Suprapubic skin (tissue), 4 donors: ENCODE measurements at regions not wholly inside any gene's neighbourhood (a gene's known extent, or its start where the extent isn't known, plus 50 kb on each side); places are given as distances from the start of the nearest gene placed in this dataset.

Experiments used
- DNase-seq, 2 donors: peaks; one replicate each; pipeline ENCODE4 v3.0.0-alpha.2; 2019; ENCODE audit warnings: low spot score in 2 of 2
- H3K27ac ChIP-seq: fragments of 200-600 bp; sonication (generic); one replicate; pipeline ENCODE4 v1.5.1; 2019
- H3K27me3 ChIP-seq: fragments of 200-600 bp; sonication (generic); one replicate; pipeline ENCODE4 v1.5.1; 2019
- H3K36me3 ChIP-seq: fragments of 200-600 bp; sonication (generic); one replicate; pipeline ENCODE4 v1.5.1; 2019
- H3K4me1 ChIP-seq: fragments of 200-600 bp; sonication (generic); one replicate; pipeline ENCODE4 v1.5.1; 2019
- H3K4me3 ChIP-seq: fragments of 200-600 bp; sonication (generic); one replicate; pipeline ENCODE4 v1.5.1; 2019; ENCODE audit warnings: mild to moderate bottlenecking
- H3K9me3 ChIP-seq: fragments of 200-600 bp; sonication (generic); one replicate; pipeline ENCODE4 v1.5.1; 2019
- CTCF ChIP-seq, 2 donors: fragments of 200-600 bp in 1 of 2; fragments of 450-650 bp in 1 of 2; sonication (generic) in 1 of 2; IDR thresholded peaks; one replicate each; pipeline ENCODE4 v1.5.1; 2016 to 2019; ENCODE audit warnings: antibody characterized with exemption in 2 of 2, mild to moderate bottlenecking in 1 of 2, moderate library complexity in 1 of 2
- EP300 ChIP-seq: sonication (generic); formaldehyde crosslinking; IDR thresholded peaks from one replicate; pipeline ENCODE4 v1.6.1; 2017; ENCODE audit warnings: antibody characterized with exemption
- POLR2A ChIP-seq, 2 donors: fragments of 450-650 bp; IDR thresholded peaks; one replicate each; pipeline ENCODE4 v1.6.1; 2017; ENCODE audit warnings: antibody characterized with exemption in 2 of 2, mild to moderate bottlenecking in 2 of 2, moderate library complexity in 2 of 2
- POLR2AphosphoS5 ChIP-seq, 3 donors: sonication (generic); formaldehyde crosslinking; IDR thresholded peaks; one replicate each; pipeline ENCODE4 v1.6.1; 2017; ENCODE audit warnings: antibody characterized with exemption in 3 of 3
- WGBS: methylation state at CpG from one replicate; pipeline ENCODE4 v1.1.5; 2018; 5-methylcytosine and 5-hydroxymethylcytosine counted together

GRCh38 chr12:11549119-11549518 lies 100.4 kb upstream of the ETV6 start:
- no peak for TF ChIP-seq POLR2A (IDR thresholded peaks at IDR 0.05)
- no peak for TF ChIP-seq CTCF (IDR thresholded peaks at IDR 0.05)
- TF ChIP-seq EP300, result no peak
- TF ChIP-seq POLR2AphosphoS5 (IDR thresholded peaks at IDR 0.05), result no peak
- no peaks in the 10 kb centered on the region for H3K36me3 ChIP-seq
- 90% methylated on average over 3 of the region's 3 CpGs for WGBS
- no peaks in the 10 kb centered on the region for H3K27me3 ChIP-seq
- no peaks in the 10 kb centered on the region for H3K4me1 ChIP-seq
- H3K4me3 ChIP-seq, result no peak overlapping the region
- DNase-seq, result no peak
- no peak overlapping the region for H3K27ac ChIP-seq
- no peaks in the 10 kb centered on the region for H3K9me3 ChIP-seq

GRCh38 chr12:11553871-11554533 lies 95.5 kb upstream of the ETV6 start:
- H3K4me1 ChIP-seq, result peaks cover 8% of the 10 kb centered on the region
- no peaks in the 10 kb centered on the region for H3K9me3 ChIP-seq
- no peak for DNase-seq
- no peaks in the 10 kb centered on the region for H3K36me3 ChIP-seq
- no peak overlapping the region for H3K27ac ChIP-seq
- TF ChIP-seq CTCF (IDR thresholded peaks at IDR 0.05), result peak; percentile 16 to 30
- TF ChIP-seq POLR2AphosphoS5 (IDR thresholded peaks at IDR 0.05), result no peak
- no peak for TF ChIP-seq POLR2A (IDR thresholded peaks at IDR 0.05)
- TF ChIP-seq EP300, result no peak
- H3K4me3 ChIP-seq, result no peak overlapping the region
- H3K27me3 ChIP-seq, result no peaks in the 10 kb centered on the region
- 21% methylated on average over 9 of the region's 9 CpGs for WGBS

- no peaks in the 10 kb centered on the region for H3K36me3 ChIP-seq
- no peak overlapping the region for H3K4me3 ChIP-seq
- no peaks in the 10 kb centered on the region for H3K9me3 ChIP-seq
- peaks cover 8% of the 10 kb centered on the region for H3K4me1 ChIP-seq
- TF ChIP-seq POLR2A (IDR thresholded peaks at IDR 0.05) (no peak), CTCF (IDR thresholded peaks at IDR 0.05) (no peak), POLR2AphosphoS5 (IDR thresholded peaks at IDR 0.05) (no peak), EP300 (no peak)
- no peak for DNase-seq
- no peak overlapping the region for H3K27ac ChIP-seq
- H3K27me3 ChIP-seq, result no peaks in the 10 kb centered on the region
- WGBS, result 91% methylated on average over 7 of the region's 7 CpGs
These were observed 94.3 kb upstream of the ETV6 start for GRCh38 chr12:11555195-11555594.

GRCh38 chr12:11555743-11556625 lies 93.5 kb upstream of the ETV6 start:
- Histone ChIP-seq H3K4me3 (peak overlapping the region; percentile 29), H3K27ac (peak overlapping the region; percentile 27), H3K4me1 (peaks cover 8% of the 10 kb centered on the region), H3K27me3 (no peaks in the 10 kb centered on the region), H3K36me3 (no peaks in the 10 kb centered on the region), H3K9me3 (no peaks in the 10 kb centered on the region)
- no peak for DNase-seq
- TF ChIP-seq POLR2AphosphoS5 (IDR thresholded peaks at IDR 0.05) (no peak), CTCF (IDR thresholded peaks at IDR 0.05) (no peak), EP300 (no peak), POLR2A (IDR thresholded peaks at IDR 0.05) (no peak)
- 32% methylated on average over 11 of the region's 11 CpGs for WGBS

- peak overlapping the region; percentile 29 for H3K4me3 ChIP-seq
- H3K36me3 ChIP-seq, result no peaks in the 10 kb centered on the region
- H3K4me1 ChIP-seq, result peaks cover 8% of the 10 kb centered on the region
- 9% methylated on average over 6 of the region's 6 CpGs for WGBS
- peak overlapping the region; percentile 27 for H3K27ac ChIP-seq
- no peak for DNase-seq
- H3K9me3 ChIP-seq, result no peaks in the 10 kb centered on the region
- TF ChIP-seq POLR2A (IDR thresholded peaks at IDR 0.05) (no peak), POLR2AphosphoS5 (IDR thresholded peaks at IDR 0.05) (no peak), CTCF (IDR thresholded peaks at IDR 0.05) (no peak), EP300 (no peak)
- no peaks in the 10 kb centered on the region for H3K27me3 ChIP-seq
These were observed 92.8 kb upstream of the ETV6 start for GRCh38 chr12:11556682-11557081.
